HG02588 (cell line): ENCODE measurements at regions not wholly inside any gene's neighbourhood (a gene's known extent, or its start where the extent isn't known, plus 50 kb on each side); places are given as distances from the start of the nearest gene placed in this dataset.
"Not testable (repeated sequence)": the region's sequence is repeated elsewhere in the genome, so short reads cannot be mapped to it uniquely, and the experiment has no call there.

ENCODE experiments used
- ATAC-seq: cut with Tn5 transposase; IDR thresholded peaks from one replicate; pipeline ENCODE4 v1.9.1; 2021; ENCODE audit warnings: mild to moderate bottlenecking, moderate library complexity; ENCODE audit not compliant: unreplicated experiment

- no peak for ATAC-seq
Observed at GRCh38 chr3:178967177-178967532, 104.5 kb downstream of the ZMAT3 start.

- peak; percentile 24 for ATAC-seq
Observed at GRCh38 chr3:178966299-178967176, 105.1 kb downstream of the ZMAT3 start.

- no peak for ATAC-seq
Observed at GRCh38 chr3:178964551-178964950, 107.1 kb downstream of the ZMAT3 start.

- no peak for ATAC-seq
Observed at GRCh38 chr3:178960918-178961317, 110.7 kb downstream of the ZMAT3 start.

- ATAC-seq = no peak
Observed at GRCh38 chr3:178960181-178960580, 111.4 kb downstream of the ZMAT3 start.

GRCh38 chr3:178950676-178951075, 120.9 kb downstream of the ZMAT3 start:
- no peak for ATAC-seq

GRCh38 chr3:178949896-178950295, 121.7 kb downstream of the ZMAT3 start:
- no peak for ATAC-seq

- ATAC-seq = no peak
Observed at GRCh38 chr3:178948546-178948945, 123.1 kb downstream of the ZMAT3 start.

- ATAC-seq = no peak
Observed at GRCh38 chr3:178947738-178948137, 123.9 kb downstream of the ZMAT3 start.

- ATAC-seq = not testable (repeated sequence)
Observed at GRCh38 chr3:178942261-178942660, 129.3 kb downstream of the ZMAT3 start.

- no peak for ATAC-seq
Observed at GRCh38 chr3:178930116-178930515, 141.5 kb downstream of the ZMAT3 start.

- no peak for ATAC-seq
Observed at GRCh38 chr3:178916223-178916622, 155.4 kb downstream of the ZMAT3 start.

- ATAC-seq = no peak
Observed at GRCh38 chr3:178915365-178915764, 156.2 kb downstream of the ZMAT3 start.

GRCh38 chr3:178907081-178907480, 164.5 kb downstream of the ZMAT3 start:
- ATAC-seq = no peak

GRCh38 chr3:178901204-178901603, 170.4 kb downstream of the ZMAT3 start:
- no peak for ATAC-seq

- no peak for ATAC-seq
Observed at GRCh38 chr3:178900029-178900646, 171.5 kb downstream of the ZMAT3 start.

- ATAC-seq = no peak
Observed at GRCh38 chr3:178895178-178895789, 176.3 kb downstream of the ZMAT3 start.
